ENCODE measurements at regions not wholly inside any gene's neighbourhood (a gene's known extent, or its start where the extent isn't known, plus 50 kb on each side); places are given as distances from the start of the nearest gene placed in this dataset.

GRCh38 chr14:65252482-65253255 is 150.4 kb upstream of the MAX start:
- Histone ChIP-seq H3K27ac (peak overlapping the region; percentile 16; the same call in 1 of the 2 replicates), H3K4me3 (no peak overlapping the region), H4K20me1 (ENCODE audit: insufficient read depth) (no peaks in the 10 kb centered on the region), H2AFZ (no peak overlapping the region), H3K9me2 (ENCODE audit: insufficient read depth) (no peaks in the 10 kb centered on the region), H3K4me1 (ENCODE audit: insufficient read depth) (peaks cover 44% of the 10 kb centered on the region), H3K9ac (no peak overlapping the region), H3K36me3 (ENCODE audit: low read depth) (no peaks in the 10 kb centered on the region), H3K79me2 (ENCODE audit: insufficient read depth) (no peaks in the 10 kb centered on the region), H3F3A (ENCODE audit: insufficient read depth) (peaks cover 21% of the 10 kb centered on the region), H3K9me3 (ENCODE audit: low read depth) (no peaks in the 10 kb centered on the region), H3K4me2 (ENCODE audit: unreplicated experiment) (no peak overlapping the region), H3K27me3 (replicated peaks; ENCODE audit: insufficient read depth) (no peaks in the 10 kb centered on the region)
- peak; percentile 71 for DNase-seq
- TF ChIP-seq EZH2phosphoT487 (IDR thresholded peaks at IDR 0.05; ENCODE audit: insufficient read depth, low read depth) (no peak), EZH2 (IDR thresholded peaks at IDR 0.05; ENCODE audit: insufficient read depth, poor library complexity, severe bottlenecking) (no peak)
- WGBS, 2 experiments (ENCODE audit: low coverage in 1 of 2, low lambda C conversion rate in 2 of 2, missing lambda C conversion rate in 2 of 2): 96 to 100% methylated on average over 1 of the region's 1 CpG
- in situ Hi-C loops (cut with MboI): no loop called here

- no peaks in the 10 kb centered on the region for H3K9me3 ChIP-seq (ENCODE audit: low read depth)
- no peaks in the 10 kb centered on the region for H3K27me3 ChIP-seq (replicated peaks; ENCODE audit: insufficient read depth)
- no peaks in the 10 kb centered on the region for H3K9me2 ChIP-seq (ENCODE audit: insufficient read depth)
- peaks cover 45% of the 10 kb centered on the region for H3F3A ChIP-seq (ENCODE audit: insufficient read depth)
- WGBS, 2 experiments (ENCODE audit: low coverage in 1 of 2, low lambda C conversion rate in 2 of 2, missing lambda C conversion rate in 2 of 2): 57 to 62% methylated on average over 5 of the region's 5 CpGs
- peaks cover 67% of the 10 kb centered on the region for H3K4me1 ChIP-seq (ENCODE audit: insufficient read depth)
- in situ Hi-C loops (cut with MboI): no loop called here
- H2AFZ ChIP-seq: no peak overlapping the region
- no peaks in the 10 kb centered on the region for H3K79me2 ChIP-seq (ENCODE audit: insufficient read depth)
- TF ChIP-seq EZH2 (IDR thresholded peaks at IDR 0.05; ENCODE audit: insufficient read depth, poor library complexity, severe bottlenecking): no peak
- no peak for TF ChIP-seq EZH2phosphoT487 (IDR thresholded peaks at IDR 0.05; ENCODE audit: insufficient read depth, low read depth)
- H4K20me1 ChIP-seq (ENCODE audit: insufficient read depth): no peaks in the 10 kb centered on the region
- H3K4me2 ChIP-seq (ENCODE audit: unreplicated experiment): peak overlapping the region; percentile 5
- H3K9ac ChIP-seq: peak overlapping the region; percentile 35; the same call in 1 of the 2 replicates
- peak overlapping the region; percentile 25 for H3K27ac ChIP-seq
- H3K36me3 ChIP-seq (ENCODE audit: low read depth): no peaks in the 10 kb centered on the region
- peak; percentile 85 for DNase-seq
- H3K4me3 ChIP-seq: no peak overlapping the region
Observed at GRCh38 chr14:65255029-65255545, 152.8 kb upstream of the MAX start.

GRCh38 chr14:65255583-65256461 is 153.5 kb upstream of the MAX start:
- no peaks in the 10 kb centered on the region for H3K9me3 ChIP-seq (ENCODE audit: low read depth)
- no peak overlapping the region for H3K4me3 ChIP-seq
- H3K27me3 ChIP-seq (replicated peaks; ENCODE audit: insufficient read depth): no peaks in the 10 kb centered on the region
- H3K4me2 ChIP-seq (ENCODE audit: unreplicated experiment): peak overlapping the region; percentile 5
- no peak overlapping the region for H2AFZ ChIP-seq
- peak overlapping the region; percentile 35; the same call in 1 of the 2 replicates for H3K9ac ChIP-seq
- H3F3A ChIP-seq (ENCODE audit: insufficient read depth): peaks cover 53% of the 10 kb centered on the region
- H3K27ac ChIP-seq: peak overlapping the region; percentile 25
- H3K36me3 ChIP-seq (ENCODE audit: low read depth): no peaks in the 10 kb centered on the region
- no peak for DNase-seq
- TF ChIP-seq EZH2 (IDR thresholded peaks at IDR 0.05; ENCODE audit: insufficient read depth, poor library complexity, severe bottlenecking) (no peak), EZH2phosphoT487 (IDR thresholded peaks at IDR 0.05; ENCODE audit: insufficient read depth, low read depth) (no peak)
- no peaks in the 10 kb centered on the region for H3K79me2 ChIP-seq (ENCODE audit: insufficient read depth)
- no peaks in the 10 kb centered on the region for H4K20me1 ChIP-seq (ENCODE audit: insufficient read depth)
- H3K9me2 ChIP-seq (ENCODE audit: insufficient read depth): no peaks in the 10 kb centered on the region
- 84 to 87% methylated on average over 8 of the region's 8 CpGs for WGBS, 2 experiments (ENCODE audit: low coverage in 1 of 2, low lambda C conversion rate in 2 of 2, missing lambda C conversion rate in 2 of 2)
- in situ Hi-C loops (cut with MboI): no loop called here
- H3K4me1 ChIP-seq (ENCODE audit: insufficient read depth): peaks cover 69% of the 10 kb centered on the region

- H3K9me2 ChIP-seq (ENCODE audit: insufficient read depth): no peaks in the 10 kb centered on the region
- no peak overlapping the region for H3K27ac ChIP-seq
- DNase-seq: no peak
- no peaks in the 10 kb centered on the region for H3K36me3 ChIP-seq (ENCODE audit: low read depth)
- H3K9me3 ChIP-seq (ENCODE audit: low read depth): no peaks in the 10 kb centered on the region
- no peaks in the 10 kb centered on the region for H3K27me3 ChIP-seq (replicated peaks; ENCODE audit: insufficient read depth)
- in situ Hi-C loops (cut with MboI): no loop called here
- no peak overlapping the region for H3K4me2 ChIP-seq (ENCODE audit: unreplicated experiment)
- 97 to 98% methylated on average over 4 of the region's 4 CpGs for WGBS, 2 experiments (ENCODE audit: low coverage in 1 of 2, low lambda C conversion rate in 2 of 2, missing lambda C conversion rate in 2 of 2)
- peaks cover 57% of the 10 kb centered on the region for H3F3A ChIP-seq (ENCODE audit: insufficient read depth)
- H3K9ac ChIP-seq: no peak overlapping the region
- H4K20me1 ChIP-seq (ENCODE audit: insufficient read depth): no peaks in the 10 kb centered on the region
- no peaks in the 10 kb centered on the region for H3K79me2 ChIP-seq (ENCODE audit: insufficient read depth)
- H2AFZ ChIP-seq: no peak overlapping the region
- H3K4me1 ChIP-seq (ENCODE audit: insufficient read depth): peaks cover 68% of the 10 kb centered on the region
- no peak overlapping the region for H3K4me3 ChIP-seq
- TF ChIP-seq EZH2phosphoT487 (IDR thresholded peaks at IDR 0.05; ENCODE audit: insufficient read depth, low read depth) (no peak), EZH2 (IDR thresholded peaks at IDR 0.05; ENCODE audit: insufficient read depth, poor library complexity, severe bottlenecking) (no peak)
Observed at GRCh38 chr14:65256714-65257113, 154.4 kb upstream of the MAX start.
